ENCODE measurements at regions not wholly inside any gene's neighbourhood (a gene's known extent, or its start where the extent isn't known, plus 50 kb on each side); places are given as distances from the start of the nearest gene placed in this dataset.

GRCh38 chr3:15979900-15980299 is 182.1 kb upstream of the ANKRD28 start:
- Histone ChIP-seq H3K4me1 (replicated peaks in 1 of 2) (no peaks in the 10 kb centered on the region), H3K9me3 (replicated peaks in 1 of 3) (peaks cover 0 to 2% (median 0%) of the 10 kb centered on the region in 3 donors), H3K36me3 (replicated peaks in 1 of 2) (no peaks in the 10 kb centered on the region), H3K27me3 (no peaks in the 10 kb centered on the region), H3K27ac (no peak overlapping the region), H3K4me3 (no peak overlapping the region)
- intact Hi-C loops (cut with DNase I) = no loop called here
- 88 to 95% (median 89%) methylated on average over 3 of the region's 3 CpGs for WGBS, 4 donors
- TF ChIP-seq POLR2A (IDR thresholded peaks at IDR 0.05) (no peak), CTCF (IDR thresholded peaks at IDR 0.05) (no peak)
- no peak for DNase-seq

- no peak for TF ChIP-seq CTCF (IDR thresholded peaks at IDR 0.05)
- no peaks in the 10 kb centered on the region for H3K36me3 ChIP-seq (replicated peaks in 1 of 2)
- no peak overlapping the region for H3K27ac ChIP-seq
- no peak for DNase-seq
- WGBS, 4 donors = 87 to 89% (median 88%) methylated on average over 1 of the region's 1 CpG
- no peaks in the 10 kb centered on the region for H3K4me1 ChIP-seq (replicated peaks in 1 of 2)
- intact Hi-C loops (cut with DNase I) = no loop called here
- peaks cover 0 to 5% (median 0%) of the 10 kb centered on the region in 3 donors for H3K9me3 ChIP-seq (replicated peaks in 1 of 3)
- H3K27me3 ChIP-seq = no peaks in the 10 kb centered on the region
- H3K4me3 ChIP-seq = no peak overlapping the region
Observed at GRCh38 chr3:15982243-15982642, 184.5 kb upstream of the ANKRD28 start.

- 82 to 86% (median 84%) methylated on average over 10 of the region's 10 CpGs for WGBS, 4 donors
- no peaks in the 10 kb centered on the region for H3K36me3 ChIP-seq (replicated peaks in 1 of 2)
- no peaks in the 10 kb centered on the region for H3K4me1 ChIP-seq (replicated peaks in 1 of 2)
- H3K27me3 ChIP-seq = no peaks in the 10 kb centered on the region
- H3K4me3 ChIP-seq = no peak overlapping the region
- DNase-seq = peak in 1 of 7 donors; percentile 53
- TF ChIP-seq CTCF (IDR thresholded peaks at IDR 0.05) = no peak
- intact Hi-C loops (cut with DNase I) = no loop called here
- no peak overlapping the region for H3K27ac ChIP-seq
- peaks cover 0 to 5% (median 0%) of the 10 kb centered on the region in 3 donors for H3K9me3 ChIP-seq (replicated peaks in 1 of 3)
Observed at GRCh38 chr3:15982667-15983196, 185.0 kb upstream of the ANKRD28 start.

- Histone ChIP-seq H3K9me3 (replicated peaks in 1 of 3) (peaks cover 0 to 5% (median 0%) of the 10 kb centered on the region in 3 donors), H3K4me3 (no peak overlapping the region), H3K27me3 (no peaks in the 10 kb centered on the region), H3K4me1 (replicated peaks in 1 of 2) (no peaks in the 10 kb centered on the region), H3K36me3 (replicated peaks in 1 of 2) (no peaks in the 10 kb centered on the region), H3K27ac (no peak overlapping the region)
- 78 to 84% (median 81%) methylated on average over 2 of the region's 2 CpGs for WGBS, 4 donors
- TF ChIP-seq POLR2A (IDR thresholded peaks at IDR 0.05) (no peak), CTCF (IDR thresholded peaks at IDR 0.05) (no peak)
- intact Hi-C loops (cut with DNase I) = no loop called here
- DNase-seq = no peak
Observed at GRCh38 chr3:15983232-15983631, 185.5 kb upstream of the ANKRD28 start.
